ENCODE measurements at regions not wholly inside any gene's neighbourhood (a gene's known extent, or its start where the extent isn't known, plus 50 kb on each side); places are given as distances from the start of the nearest gene placed in this dataset.

DNA sequence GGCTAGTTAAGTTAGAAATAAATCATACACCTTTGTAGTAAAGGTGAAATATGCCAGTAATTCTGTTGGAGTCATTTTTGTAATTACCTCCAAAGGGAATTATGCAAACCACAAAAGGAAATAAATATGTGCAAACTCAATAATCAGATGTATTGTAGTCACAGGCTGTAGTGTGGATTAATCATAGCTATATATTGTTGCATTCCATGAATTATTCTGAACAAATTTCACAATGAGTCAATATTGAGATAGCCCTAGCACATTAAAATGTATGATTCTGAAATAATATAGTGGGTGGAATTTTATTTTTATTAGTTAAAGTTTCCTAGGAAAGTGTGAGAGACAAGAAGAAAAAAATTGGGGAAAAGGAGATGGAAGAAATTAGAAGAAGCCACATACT, 790.5 kb upstream of the PCDH20 start:
- ATAC-seq = no peak
- Histone ChIP-seq H3K4me2 (ENCODE audit: low read length) (no peak overlapping the region), H3K27ac (ENCODE audit: low read depth, low read length) (no peak overlapping the region), H3K4me3 (replicated peaks in 1 of 2; ENCODE audit: low read depth in 1 of 2, low read length in 2 of 2) (no peak overlapping the region), H3K36me3 (ENCODE audit: control insufficient read depth in 1 of 2, insufficient read depth in 2 of 2, low read length in 2 of 2) (no peaks in the 10 kb centered on the region), H3K9ac (ENCODE audit: low read length) (no peak overlapping the region), H3K79me2 (ENCODE audit: insufficient read depth, low read length) (no peaks in the 10 kb centered on the region), H3K27me3 (ENCODE audit: insufficient read depth, low read length) (no peaks in the 10 kb centered on the region), H3K9me3 (ENCODE audit: control insufficient read depth in 1 of 2, insufficient read depth in 1 of 2, low read depth in 1 of 2, low read length in 2 of 2) (0 out of 4 replicates have a peak, but pooled peaks cover 0 to 2% of the 10 kb centered on the region in 2 experiments), H3K9me2 (ENCODE audit: insufficient read depth) (no peaks in the 10 kb centered on the region), H2AFZ (ENCODE audit: low read depth, low read length, poor library complexity, severe bottlenecking) (no peak overlapping the region), H4K20me1 (ENCODE audit: insufficient read depth) (no peaks in the 10 kb centered on the region), H3K4me1 (ENCODE audit: control insufficient read depth in 1 of 2, insufficient read depth in 2 of 2, low read length in 2 of 2) (no peaks in the 10 kb centered on the region)
- CTCF ChIA-PET = no interaction called here
- DNase-seq (ENCODE audit: low read depth, low spot score) = no peak
- POLR2A ChIA-PET = no interaction called here
- BruUV-seq (replicated peaks) = no TSS peak
- RAD21 ChIA-PET (ENCODE audit: low non-redundant PET in 1 of 2, low total read pairs in 2 of 2, uncharacterized antibody in 2 of 2, unreplicated experiment in 2 of 2) = no interaction called here
- intact Hi-C loops (cut with micrococcal nuclease) = no loop called here
- TF ChIP-seq EGR1 (IDR thresholded peaks at IDR 0.05; ENCODE audit: low read depth) = no peak
- TF ChIP-seq, protein P1, sequence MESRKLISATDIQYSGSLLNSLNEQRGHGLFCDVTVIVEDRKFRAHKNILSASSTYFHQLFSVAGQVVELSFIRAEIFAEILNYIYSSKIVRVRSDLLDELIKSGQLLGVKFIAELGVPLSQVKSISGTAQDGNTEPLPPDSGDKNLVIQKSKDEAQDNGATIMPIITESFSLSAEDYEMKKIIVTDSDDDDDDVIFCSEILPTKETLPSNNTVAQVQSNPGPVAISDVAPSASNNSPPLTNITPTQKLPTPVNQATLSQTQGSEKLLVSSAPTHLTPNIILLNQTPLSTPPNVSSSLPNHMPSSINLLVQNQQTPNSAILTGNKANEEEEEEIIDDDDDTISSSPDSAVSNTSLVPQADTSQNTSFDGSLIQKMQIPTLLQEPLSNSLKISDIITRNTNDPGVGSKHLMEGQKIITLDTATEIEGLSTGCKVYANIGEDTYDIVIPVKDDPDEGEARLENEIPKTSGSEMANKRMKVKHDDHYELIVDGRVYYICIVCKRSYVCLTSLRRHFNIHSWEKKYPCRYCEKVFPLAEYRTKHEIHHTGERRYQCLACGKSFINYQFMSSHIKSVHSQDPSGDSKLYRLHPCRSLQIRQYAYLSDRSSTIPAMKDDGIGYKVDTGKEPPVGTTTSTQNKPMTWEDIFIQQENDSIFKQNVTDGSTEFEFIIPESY (IDR thresholded peaks at IDR 0.05; ENCODE audit: extremely low read depth, insufficient replicate concordance, low read length) = no peak
- TF ChIP-seq, protein P2, sequence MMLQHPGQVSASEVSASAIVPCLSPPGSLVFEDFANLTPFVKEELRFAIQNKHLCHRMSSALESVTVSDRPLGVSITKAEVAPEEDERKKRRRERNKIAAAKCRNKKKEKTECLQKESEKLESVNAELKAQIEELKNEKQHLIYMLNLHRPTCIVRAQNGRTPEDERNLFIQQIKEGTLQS (IDR thresholded peaks at IDR 0.05) = no peak
- TF ChIP-seq RAD21 (IDR thresholded peaks at IDR 0.05; ENCODE audit: low read depth) = no peak
- no peak for TF ChIP-seq JUND (IDR thresholded peaks at IDR 0.05)
- TF ChIP-seq POLR2A (IDR thresholded peaks at IDR 0.05; ENCODE audit: borderline replicate concordance, extremely low read depth, insufficient read depth, insufficient read length) = no peak
- no peak for TF ChIP-seq FOSL1 (IDR thresholded peaks at IDR 0.05; ENCODE audit: low read depth)
- TF ChIP-seq, protein P3, sequence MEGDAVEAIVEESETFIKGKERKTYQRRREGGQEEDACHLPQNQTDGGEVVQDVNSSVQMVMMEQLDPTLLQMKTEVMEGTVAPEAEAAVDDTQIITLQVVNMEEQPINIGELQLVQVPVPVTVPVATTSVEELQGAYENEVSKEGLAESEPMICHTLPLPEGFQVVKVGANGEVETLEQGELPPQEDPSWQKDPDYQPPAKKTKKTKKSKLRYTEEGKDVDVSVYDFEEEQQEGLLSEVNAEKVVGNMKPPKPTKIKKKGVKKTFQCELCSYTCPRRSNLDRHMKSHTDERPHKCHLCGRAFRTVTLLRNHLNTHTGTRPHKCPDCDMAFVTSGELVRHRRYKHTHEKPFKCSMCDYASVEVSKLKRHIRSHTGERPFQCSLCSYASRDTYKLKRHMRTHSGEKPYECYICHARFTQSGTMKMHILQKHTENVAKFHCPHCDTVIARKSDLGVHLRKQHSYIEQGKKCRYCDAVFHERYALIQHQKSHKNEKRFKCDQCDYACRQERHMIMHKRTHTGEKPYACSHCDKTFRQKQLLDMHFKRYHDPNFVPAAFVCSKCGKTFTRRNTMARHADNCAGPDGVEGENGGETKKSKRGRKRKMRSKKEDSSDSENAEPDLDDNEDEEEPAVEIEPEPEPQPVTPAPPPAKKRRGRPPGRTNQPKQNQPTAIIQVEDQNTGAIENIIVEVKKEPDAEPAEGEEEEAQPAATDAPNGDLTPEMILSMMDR (IDR thresholded peaks at IDR 0.05 in 2 of 3, conservative IDR thresholded peaks at IDR 0.05 in 1 of 3; ENCODE audit: borderline replicate concordance in 1 of 3, insufficient read depth in 1 of 3, low read depth in 2 of 3, low read length in 2 of 3) = no peak
- TF ChIP-seq EZH2phosphoT487 (IDR thresholded peaks at IDR 0.05; ENCODE audit: borderline replicate concordance) = no peak
- no peak for TF ChIP-seq EZH2 (IDR thresholded peaks at IDR 0.05)
- TF ChIP-seq ZNF274 (IDR thresholded peaks at IDR 0.05; ENCODE audit: low read depth, low read length) = no peak
- no peak for TF ChIP-seq CEBPB (IDR thresholded peaks at IDR 0.05; ENCODE audit: low read depth)
- no peak for TF ChIP-seq TCF7L2 (IDR thresholded peaks at IDR 0.05; ENCODE audit: borderline replicate concordance, extremely low read depth, insufficient read depth, insufficient read length)
- TF ChIP-seq POLR2AphosphoS5 (IDR thresholded peaks at IDR 0.05; ENCODE audit: low read depth, low read length) = no peak
- TF ChIP-seq, protein P4, sequence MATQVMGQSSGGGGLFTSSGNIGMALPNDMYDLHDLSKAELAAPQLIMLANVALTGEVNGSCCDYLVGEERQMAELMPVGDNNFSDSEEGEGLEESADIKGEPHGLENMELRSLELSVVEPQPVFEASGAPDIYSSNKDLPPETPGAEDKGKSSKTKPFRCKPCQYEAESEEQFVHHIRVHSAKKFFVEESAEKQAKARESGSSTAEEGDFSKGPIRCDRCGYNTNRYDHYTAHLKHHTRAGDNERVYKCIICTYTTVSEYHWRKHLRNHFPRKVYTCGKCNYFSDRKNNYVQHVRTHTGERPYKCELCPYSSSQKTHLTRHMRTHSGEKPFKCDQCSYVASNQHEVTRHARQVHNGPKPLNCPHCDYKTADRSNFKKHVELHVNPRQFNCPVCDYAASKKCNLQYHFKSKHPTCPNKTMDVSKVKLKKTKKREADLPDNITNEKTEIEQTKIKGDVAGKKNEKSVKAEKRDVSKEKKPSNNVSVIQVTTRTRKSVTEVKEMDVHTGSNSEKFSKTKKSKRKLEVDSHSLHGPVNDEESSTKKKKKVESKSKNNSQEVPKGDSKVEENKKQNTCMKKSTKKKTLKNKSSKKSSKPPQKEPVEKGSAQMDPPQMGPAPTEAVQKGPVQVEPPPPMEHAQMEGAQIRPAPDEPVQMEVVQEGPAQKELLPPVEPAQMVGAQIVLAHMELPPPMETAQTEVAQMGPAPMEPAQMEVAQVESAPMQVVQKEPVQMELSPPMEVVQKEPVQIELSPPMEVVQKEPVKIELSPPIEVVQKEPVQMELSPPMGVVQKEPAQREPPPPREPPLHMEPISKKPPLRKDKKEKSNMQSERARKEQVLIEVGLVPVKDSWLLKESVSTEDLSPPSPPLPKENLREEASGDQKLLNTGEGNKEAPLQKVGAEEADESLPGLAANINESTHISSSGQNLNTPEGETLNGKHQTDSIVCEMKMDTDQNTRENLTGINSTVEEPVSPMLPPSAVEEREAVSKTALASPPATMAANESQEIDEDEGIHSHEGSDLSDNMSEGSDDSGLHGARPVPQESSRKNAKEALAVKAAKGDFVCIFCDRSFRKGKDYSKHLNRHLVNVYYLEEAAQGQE (IDR thresholded peaks at IDR 0.05; ENCODE audit: low read depth) = no peak
- TF ChIP-seq CBX3 (IDR thresholded peaks at IDR 0.05; ENCODE audit: low read depth) = no peak

Measured in HCT116 (cell line).